Gastrocnemius medialis (tissue), 4 donors: ENCODE measurements at regions not wholly inside any gene's neighbourhood (a gene's known extent, or its start where the extent isn't known, plus 50 kb on each side); places are given as distances from the start of the nearest gene placed in this dataset.

Experiments
- POLR2A ChIP-seq, 2 donors: fragments of 450-650 bp; IDR thresholded peaks; one replicate each; pipeline ENCODE4 v1.6.1; 2017; ENCODE audit warnings: antibody characterized with exemption in 2 of 2, mild to moderate bottlenecking in 2 of 2, moderate library complexity in 2 of 2
- TF ChIP-seq, protein P1 (sequence below), 5 experiments: fragments of 450-650 bp in 3 of 5; fragments of 200-600 bp in 2 of 5; sonication (generic) in 2 of 5; IDR thresholded peaks in 4 of 5; conservative IDR thresholded peaks in 1 of 5; 1 replicate in 4 of 5; 2 replicates in 1 of 5; pipeline ENCODE4 v1.5.1; 2016 to 2019; ENCODE audit warnings: antibody characterized with exemption in 5 of 5, mild to moderate bottlenecking in 3 of 5, moderate library complexity in 3 of 5

DNA sequence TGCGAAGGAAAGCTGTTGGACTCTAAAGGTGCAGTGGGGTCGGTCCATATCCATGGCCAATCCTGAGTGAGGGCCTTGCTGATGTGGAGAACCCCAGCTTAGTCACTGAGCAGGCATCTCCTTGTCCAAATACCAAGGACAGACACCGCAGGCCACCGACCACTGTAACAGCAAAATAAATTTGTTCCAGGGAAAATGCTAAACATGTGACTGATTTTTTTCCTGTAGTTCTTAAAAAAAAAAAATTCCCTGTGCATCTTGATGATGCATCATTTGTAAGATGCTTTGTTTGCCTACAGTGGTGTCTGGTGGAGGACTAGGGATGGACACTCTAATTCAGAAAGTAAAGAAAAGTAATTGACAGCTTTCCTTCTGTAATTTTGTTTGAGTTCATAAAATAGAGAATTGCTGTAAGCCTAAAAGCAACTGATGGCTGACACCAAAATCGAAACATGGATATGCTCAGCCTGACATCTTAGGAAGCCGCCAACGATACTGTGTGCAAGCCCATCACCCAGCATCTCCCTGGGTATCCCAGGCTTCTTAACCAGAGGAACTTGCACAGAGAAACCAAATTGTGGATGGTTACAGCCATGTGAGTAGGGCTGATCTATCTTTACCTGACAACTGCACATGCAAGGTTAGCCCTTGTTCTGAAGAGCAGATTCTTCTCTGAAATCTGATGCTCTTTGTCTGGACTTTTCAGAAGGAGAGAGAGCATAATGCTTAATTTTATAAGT lies 188.6 kb downstream of the ARL4C start:
- TF ChIP-seq, protein P1, sequence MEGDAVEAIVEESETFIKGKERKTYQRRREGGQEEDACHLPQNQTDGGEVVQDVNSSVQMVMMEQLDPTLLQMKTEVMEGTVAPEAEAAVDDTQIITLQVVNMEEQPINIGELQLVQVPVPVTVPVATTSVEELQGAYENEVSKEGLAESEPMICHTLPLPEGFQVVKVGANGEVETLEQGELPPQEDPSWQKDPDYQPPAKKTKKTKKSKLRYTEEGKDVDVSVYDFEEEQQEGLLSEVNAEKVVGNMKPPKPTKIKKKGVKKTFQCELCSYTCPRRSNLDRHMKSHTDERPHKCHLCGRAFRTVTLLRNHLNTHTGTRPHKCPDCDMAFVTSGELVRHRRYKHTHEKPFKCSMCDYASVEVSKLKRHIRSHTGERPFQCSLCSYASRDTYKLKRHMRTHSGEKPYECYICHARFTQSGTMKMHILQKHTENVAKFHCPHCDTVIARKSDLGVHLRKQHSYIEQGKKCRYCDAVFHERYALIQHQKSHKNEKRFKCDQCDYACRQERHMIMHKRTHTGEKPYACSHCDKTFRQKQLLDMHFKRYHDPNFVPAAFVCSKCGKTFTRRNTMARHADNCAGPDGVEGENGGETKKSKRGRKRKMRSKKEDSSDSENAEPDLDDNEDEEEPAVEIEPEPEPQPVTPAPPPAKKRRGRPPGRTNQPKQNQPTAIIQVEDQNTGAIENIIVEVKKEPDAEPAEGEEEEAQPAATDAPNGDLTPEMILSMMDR (IDR thresholded peaks at IDR 0.05 in 4 of 5, conservative IDR thresholded peaks at IDR 0.05 in 1 of 5) = no peak
- no peak for TF ChIP-seq POLR2A (IDR thresholded peaks at IDR 0.05)
